ENCODE measurements at regions not wholly inside any gene's neighbourhood (a gene's known extent, or its start where the extent isn't known, plus 50 kb on each side); places are given as distances from the start of the nearest gene placed in this dataset.

- Mint-ChIP-seq H3K36me3 (ENCODE audit: unreplicated experiment) (peaks cover 3% of the 10 kb centered on the region), H3K4me3 (ENCODE audit: unreplicated experiment) (no peak overlapping the region), H3K27me3 (ENCODE audit: unreplicated experiment) (no peaks in the 10 kb centered on the region), H3K4me1 (ENCODE audit: low read depth, unreplicated experiment) (peaks cover 12% of the 10 kb centered on the region), H3K27ac (ENCODE audit: unreplicated experiment) (no peak overlapping the region), H3K9me3 (ENCODE audit: unreplicated experiment) (peaks cover 11% of the 10 kb centered on the region)
- no peak for DNase-seq
- no peak for TF ChIP-seq CTCF (IDR thresholded peaks at IDR 0.05; ENCODE audit: partially characterized antibody, unreplicated experiment)
Observed at GRCh38 chr6:14610141-14610540, 492.6 kb downstream of the CD83 start.

- Mint-ChIP-seq H3K9me3 (ENCODE audit: unreplicated experiment) (peaks cover 7% of the 10 kb centered on the region), H3K27me3 (ENCODE audit: unreplicated experiment) (no peaks in the 10 kb centered on the region), H3K4me3 (ENCODE audit: unreplicated experiment) (no peak overlapping the region), H3K4me1 (ENCODE audit: low read depth, unreplicated experiment) (no peaks in the 10 kb centered on the region), H3K27ac (ENCODE audit: unreplicated experiment) (no peak overlapping the region), H3K36me3 (ENCODE audit: unreplicated experiment) (peaks cover 8% of the 10 kb centered on the region)
- TF ChIP-seq CTCF (IDR thresholded peaks at IDR 0.05; ENCODE audit: partially characterized antibody, unreplicated experiment), result no peak
- DNase-seq, result no peak
Observed at GRCh38 chr6:14612016-14612980, 494.7 kb downstream of the CD83 start.

GRCh38 chr6:14614631-14615030 is 497.1 kb downstream of the CD83 start:
- Mint-ChIP-seq H3K9me3 (ENCODE audit: unreplicated experiment) (peaks cover 11% of the 10 kb centered on the region), H3K27ac (ENCODE audit: unreplicated experiment) (no peak overlapping the region), H3K36me3 (ENCODE audit: unreplicated experiment) (peaks cover 8% of the 10 kb centered on the region), H3K27me3 (ENCODE audit: unreplicated experiment) (peaks cover 2% of the 10 kb centered on the region), H3K4me3 (ENCODE audit: unreplicated experiment) (no peak overlapping the region), H3K4me1 (ENCODE audit: low read depth, unreplicated experiment) (no peaks in the 10 kb centered on the region)
- DNase-seq, result no peak
- TF ChIP-seq CTCF (IDR thresholded peaks at IDR 0.05; ENCODE audit: partially characterized antibody, unreplicated experiment), result no peak

GRCh38 chr6:14616656-14617055 is 499.1 kb downstream of the CD83 start:
- Mint-ChIP-seq H3K4me1 (ENCODE audit: low read depth, unreplicated experiment) (peaks cover 10% of the 10 kb centered on the region), H3K9me3 (ENCODE audit: unreplicated experiment) (peaks cover 9% of the 10 kb centered on the region), H3K36me3 (ENCODE audit: unreplicated experiment) (peaks cover 5% of the 10 kb centered on the region), H3K27ac (ENCODE audit: unreplicated experiment) (no peak overlapping the region), H3K4me3 (ENCODE audit: unreplicated experiment) (no peak overlapping the region), H3K27me3 (ENCODE audit: unreplicated experiment) (peaks cover 8% of the 10 kb centered on the region)
- no peak for TF ChIP-seq CTCF (IDR thresholded peaks at IDR 0.05; ENCODE audit: partially characterized antibody, unreplicated experiment)
- no peak for DNase-seq

GRCh38 chr6:14618759-14619418 is 501.3 kb downstream of the CD83 start:
- Mint-ChIP-seq H3K27ac (ENCODE audit: unreplicated experiment) (no peak overlapping the region), H3K36me3 (ENCODE audit: unreplicated experiment) (peaks cover 5% of the 10 kb centered on the region), H3K4me3 (ENCODE audit: unreplicated experiment) (no peak overlapping the region), H3K9me3 (ENCODE audit: unreplicated experiment) (peaks cover 5% of the 10 kb centered on the region), H3K27me3 (ENCODE audit: unreplicated experiment) (peaks cover 8% of the 10 kb centered on the region), H3K4me1 (ENCODE audit: low read depth, unreplicated experiment) (peaks cover 18% of the 10 kb centered on the region)
- DNase-seq, result no peak
- no peak for TF ChIP-seq CTCF (IDR thresholded peaks at IDR 0.05; ENCODE audit: partially characterized antibody, unreplicated experiment)

All from glutamatergic neuron (in vitro differentiated cells).